Fibroblast of lung (primary cell): ENCODE measurements at regions not wholly inside any gene's neighbourhood (a gene's known extent, or its start where the extent isn't known, plus 50 kb on each side); places are given as distances from the start of the nearest gene placed in this dataset.

Source experiments
- EZH2 ChIP-seq: IDR thresholded peaks from 2 replicates; pipeline ENCODE4 v1.5.1; 2012; ENCODE audit warnings: low read length, control low read depth, mild to moderate bottlenecking; ENCODE audit errors: missing control alignments
- TF ChIP-seq, protein P1 (sequence below), 2 donors: IDR thresholded peaks in 1 of 2; conservative IDR thresholded peaks in 1 of 2; 1 replicate in 1 of 2; 2 replicates in 1 of 2; pipeline ENCODE4 v1.5.1; 2011 to 2012; ENCODE audit warnings: low read length in 2 of 2, control low read depth in 1 of 2, inconsistent platforms in 1 of 2, low read depth in 1 of 2, mild to moderate bottlenecking in 1 of 2

- TF ChIP-seq, protein P1, sequence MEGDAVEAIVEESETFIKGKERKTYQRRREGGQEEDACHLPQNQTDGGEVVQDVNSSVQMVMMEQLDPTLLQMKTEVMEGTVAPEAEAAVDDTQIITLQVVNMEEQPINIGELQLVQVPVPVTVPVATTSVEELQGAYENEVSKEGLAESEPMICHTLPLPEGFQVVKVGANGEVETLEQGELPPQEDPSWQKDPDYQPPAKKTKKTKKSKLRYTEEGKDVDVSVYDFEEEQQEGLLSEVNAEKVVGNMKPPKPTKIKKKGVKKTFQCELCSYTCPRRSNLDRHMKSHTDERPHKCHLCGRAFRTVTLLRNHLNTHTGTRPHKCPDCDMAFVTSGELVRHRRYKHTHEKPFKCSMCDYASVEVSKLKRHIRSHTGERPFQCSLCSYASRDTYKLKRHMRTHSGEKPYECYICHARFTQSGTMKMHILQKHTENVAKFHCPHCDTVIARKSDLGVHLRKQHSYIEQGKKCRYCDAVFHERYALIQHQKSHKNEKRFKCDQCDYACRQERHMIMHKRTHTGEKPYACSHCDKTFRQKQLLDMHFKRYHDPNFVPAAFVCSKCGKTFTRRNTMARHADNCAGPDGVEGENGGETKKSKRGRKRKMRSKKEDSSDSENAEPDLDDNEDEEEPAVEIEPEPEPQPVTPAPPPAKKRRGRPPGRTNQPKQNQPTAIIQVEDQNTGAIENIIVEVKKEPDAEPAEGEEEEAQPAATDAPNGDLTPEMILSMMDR (conservative IDR thresholded peaks at IDR 0.05 in 1 of 2, IDR thresholded peaks at IDR 0.05 in 1 of 2; ENCODE audit: low read depth in 1 of 2, low read length in 2 of 2): no peak
- TF ChIP-seq EZH2: no peak
These were observed 992.4 kb upstream of the EYS start for GRCh38 chr6:66699385-66699784.
